ENCODE measurements at regions not wholly inside any gene's neighbourhood (a gene's known extent, or its start where the extent isn't known, plus 50 kb on each side); places are given as distances from the start of the nearest gene placed in this dataset.

- ATAC-seq (replicated peaks; ENCODE audit: extremely low read depth, poor library complexity, severe bottlenecking) (no peak), DNase-seq (ENCODE audit: low spot score in 2 of 2) (no peak)
- Mint-ChIP-seq H3K4me1 (no peaks in the 10 kb centered on the region), H3K4me3 (no peak overlapping the region), H3K27ac (ENCODE audit: low read depth) (no peak overlapping the region), H3K9me3 (no peaks in the 10 kb centered on the region), H3K36me3 (ENCODE audit: insufficient read depth) (no peaks in the 10 kb centered on the region), H3K27me3 (peaks cover 34% of the 10 kb centered on the region)
Observed at GRCh38 chr4:129337228-129337620, 241.3 kb downstream of the C4orf33 start.

- Mint-ChIP-seq H3K27ac (ENCODE audit: low read depth) (no peak overlapping the region), H3K27me3 (peaks cover 22% of the 10 kb centered on the region), H3K36me3 (ENCODE audit: insufficient read depth) (no peaks in the 10 kb centered on the region), H3K9me3 (no peaks in the 10 kb centered on the region), H3K4me1 (no peaks in the 10 kb centered on the region), H3K4me3 (no peak overlapping the region)
- DNase-seq (ENCODE audit: low spot score in 2 of 2): no peak
- no peak for ATAC-seq (replicated peaks; ENCODE audit: extremely low read depth, poor library complexity, severe bottlenecking)
Observed at GRCh38 chr4:129342819-129343408, 247.0 kb downstream of the C4orf33 start.

- no peaks in the 10 kb centered on the region for H3K36me3 Mint-ChIP-seq (ENCODE audit: insufficient read depth)
- ATAC-seq (replicated peaks; ENCODE audit: extremely low read depth, poor library complexity, severe bottlenecking): no peak
- no peaks in the 10 kb centered on the region for H3K4me1 Mint-ChIP-seq
- no peak overlapping the region for H3K4me3 Mint-ChIP-seq
- no peak overlapping the region for H3K27ac Mint-ChIP-seq (ENCODE audit: low read depth)
- no peak for DNase-seq (ENCODE audit: low spot score in 2 of 2)
- peaks cover 10% of the 10 kb centered on the region for H3K27me3 Mint-ChIP-seq
- H3K9me3 Mint-ChIP-seq: no peaks in the 10 kb centered on the region
Observed at GRCh38 chr4:129344058-129344457, 248.1 kb downstream of the C4orf33 start.

GRCh38 chr4:129345609-129346008 lies 249.7 kb downstream of the C4orf33 start:
- ATAC-seq (replicated peaks; ENCODE audit: extremely low read depth, poor library complexity, severe bottlenecking): no peak
- Mint-ChIP-seq H3K27me3 (peaks cover 10% of the 10 kb centered on the region), H3K4me1 (no peaks in the 10 kb centered on the region), H3K4me3 (no peak overlapping the region), H3K27ac (ENCODE audit: low read depth) (no peak overlapping the region), H3K9me3 (no peaks in the 10 kb centered on the region), H3K36me3 (ENCODE audit: insufficient read depth) (no peaks in the 10 kb centered on the region)
- DNase-seq (ENCODE audit: low spot score in 2 of 2): no peak

GRCh38 chr4:129346036-129346435 lies 250.1 kb downstream of the C4orf33 start:
- Mint-ChIP-seq H3K27ac (ENCODE audit: low read depth) (no peak overlapping the region), H3K36me3 (ENCODE audit: insufficient read depth) (no peaks in the 10 kb centered on the region), H3K27me3 (peaks cover 12% of the 10 kb centered on the region), H3K4me3 (no peak overlapping the region), H3K4me1 (no peaks in the 10 kb centered on the region), H3K9me3 (no peaks in the 10 kb centered on the region)
- DNase-seq (ENCODE audit: low spot score in 2 of 2) (no peak), ATAC-seq (replicated peaks; ENCODE audit: extremely low read depth, poor library complexity, severe bottlenecking) (no peak)

- no peaks in the 10 kb centered on the region for H3K4me1 Mint-ChIP-seq
- peaks cover 19% of the 10 kb centered on the region for H3K27me3 Mint-ChIP-seq
- no peak overlapping the region for H3K27ac Mint-ChIP-seq (ENCODE audit: low read depth)
- no peak for ATAC-seq (replicated peaks; ENCODE audit: extremely low read depth, poor library complexity, severe bottlenecking)
- no peak for DNase-seq (ENCODE audit: low spot score in 2 of 2)
- peaks cover 2% of the 10 kb centered on the region for H3K36me3 Mint-ChIP-seq (ENCODE audit: insufficient read depth)
- no peak overlapping the region for H3K4me3 Mint-ChIP-seq
- no peaks in the 10 kb centered on the region for H3K9me3 Mint-ChIP-seq
Observed at GRCh38 chr4:129346734-129347133, 250.8 kb downstream of the C4orf33 start.

GRCh38 chr4:129350834-129351721 lies 255.1 kb downstream of the C4orf33 start:
- Mint-ChIP-seq H3K36me3 (ENCODE audit: insufficient read depth) (peaks cover 2% of the 10 kb centered on the region), H3K9me3 (no peaks in the 10 kb centered on the region), H3K4me3 (no peak overlapping the region), H3K4me1 (no peaks in the 10 kb centered on the region), H3K27ac (ENCODE audit: low read depth) (no peak overlapping the region), H3K27me3 (peaks cover 46% of the 10 kb centered on the region)
- DNase-seq (ENCODE audit: low spot score in 2 of 2) (no peak), ATAC-seq (replicated peaks; ENCODE audit: extremely low read depth, poor library complexity, severe bottlenecking) (no peak)

- no peaks in the 10 kb centered on the region for H3K9me3 Mint-ChIP-seq
- no peak overlapping the region for H3K27ac Mint-ChIP-seq (ENCODE audit: low read depth)
- peaks cover 2% of the 10 kb centered on the region for H3K36me3 Mint-ChIP-seq (ENCODE audit: insufficient read depth)
- no peaks in the 10 kb centered on the region for H3K4me1 Mint-ChIP-seq
- ATAC-seq (replicated peaks; ENCODE audit: extremely low read depth, poor library complexity, severe bottlenecking): no peak
- H3K4me3 Mint-ChIP-seq: no peak overlapping the region
- peaks cover 49% of the 10 kb centered on the region for H3K27me3 Mint-ChIP-seq
- DNase-seq (ENCODE audit: low spot score in 2 of 2): no peak
Observed at GRCh38 chr4:129352480-129352879, 256.5 kb downstream of the C4orf33 start.

- no peaks in the 10 kb centered on the region for H3K9me3 Mint-ChIP-seq
- H3K27ac Mint-ChIP-seq (ENCODE audit: low read depth): no peak overlapping the region
Observed at GRCh38 chr4:129353490-129353889, 257.5 kb downstream of the C4orf33 start.

GRCh38 chr4:129355031-129355430 lies 259.1 kb downstream of the C4orf33 start:
- Mint-ChIP-seq H3K4me3 (no peak overlapping the region), H3K36me3 (ENCODE audit: insufficient read depth) (peaks cover 2% of the 10 kb centered on the region), H3K4me1 (no peaks in the 10 kb centered on the region), H3K27ac (ENCODE audit: low read depth) (no peak overlapping the region), H3K9me3 (no peaks in the 10 kb centered on the region), H3K27me3 (peaks cover 49% of the 10 kb centered on the region)
- no peak for DNase-seq (ENCODE audit: low spot score in 2 of 2)
- no peak for ATAC-seq (replicated peaks; ENCODE audit: extremely low read depth, poor library complexity, severe bottlenecking)

More at GRCh38 chr4:129353490-129353889, 257.5 kb downstream of the C4orf33 start:
- ATAC-seq (replicated peaks; ENCODE audit: extremely low read depth, poor library complexity, severe bottlenecking) (no peak), DNase-seq (ENCODE audit: low spot score in 2 of 2) (no peak)
- Mint-ChIP-seq H3K36me3 (ENCODE audit: insufficient read depth) (peaks cover 2% of the 10 kb centered on the region), H3K4me1 (no peaks in the 10 kb centered on the region), H3K4me3 (no peak overlapping the region), H3K27me3 (peaks cover 49% of the 10 kb centered on the region)

GRCh38 chr4:129355516-129355915 lies 259.6 kb downstream of the C4orf33 start:
- H3K4me1 Mint-ChIP-seq: no peaks in the 10 kb centered on the region
- H3K4me3 Mint-ChIP-seq: no peak overlapping the region
- H3K27ac Mint-ChIP-seq (ENCODE audit: low read depth): no peak overlapping the region
- no peaks in the 10 kb centered on the region for H3K9me3 Mint-ChIP-seq
- peaks cover 49% of the 10 kb centered on the region for H3K27me3 Mint-ChIP-seq
- H3K36me3 Mint-ChIP-seq (ENCODE audit: insufficient read depth): peaks cover 2% of the 10 kb centered on the region
- ATAC-seq (replicated peaks; ENCODE audit: extremely low read depth, poor library complexity, severe bottlenecking): no peak
- no peak for DNase-seq (ENCODE audit: low spot score in 2 of 2)

GRCh38 chr4:129358571-129358970 lies 262.6 kb downstream of the C4orf33 start:
- H3K4me1 Mint-ChIP-seq: no peaks in the 10 kb centered on the region
- no peak overlapping the region for H3K27ac Mint-ChIP-seq (ENCODE audit: low read depth)
- H3K27me3 Mint-ChIP-seq: peaks cover 29% of the 10 kb centered on the region
- no peaks in the 10 kb centered on the region for H3K9me3 Mint-ChIP-seq
- ATAC-seq (replicated peaks; ENCODE audit: extremely low read depth, poor library complexity, severe bottlenecking): no peak
- no peak for DNase-seq (ENCODE audit: low spot score in 2 of 2)
- H3K36me3 Mint-ChIP-seq (ENCODE audit: insufficient read depth): no peaks in the 10 kb centered on the region
- H3K4me3 Mint-ChIP-seq: no peak overlapping the region

GRCh38 chr4:129359461-129359860 lies 263.5 kb downstream of the C4orf33 start:
- H3K4me3 Mint-ChIP-seq: no peak overlapping the region
- no peaks in the 10 kb centered on the region for H3K4me1 Mint-ChIP-seq
- peaks cover 20% of the 10 kb centered on the region for H3K27me3 Mint-ChIP-seq
- H3K36me3 Mint-ChIP-seq (ENCODE audit: insufficient read depth): no peaks in the 10 kb centered on the region
- ATAC-seq (replicated peaks; ENCODE audit: extremely low read depth, poor library complexity, severe bottlenecking) (no peak), DNase-seq (ENCODE audit: low spot score in 2 of 2) (no peak)
- no peaks in the 10 kb centered on the region for H3K9me3 Mint-ChIP-seq
- H3K27ac Mint-ChIP-seq (ENCODE audit: low read depth): no peak overlapping the region
